ENCODE measurements at regions not wholly inside any gene's neighbourhood (a gene's known extent, or its start where the extent isn't known, plus 50 kb on each side); places are given as distances from the start of the nearest gene placed in this dataset.

DNA sequence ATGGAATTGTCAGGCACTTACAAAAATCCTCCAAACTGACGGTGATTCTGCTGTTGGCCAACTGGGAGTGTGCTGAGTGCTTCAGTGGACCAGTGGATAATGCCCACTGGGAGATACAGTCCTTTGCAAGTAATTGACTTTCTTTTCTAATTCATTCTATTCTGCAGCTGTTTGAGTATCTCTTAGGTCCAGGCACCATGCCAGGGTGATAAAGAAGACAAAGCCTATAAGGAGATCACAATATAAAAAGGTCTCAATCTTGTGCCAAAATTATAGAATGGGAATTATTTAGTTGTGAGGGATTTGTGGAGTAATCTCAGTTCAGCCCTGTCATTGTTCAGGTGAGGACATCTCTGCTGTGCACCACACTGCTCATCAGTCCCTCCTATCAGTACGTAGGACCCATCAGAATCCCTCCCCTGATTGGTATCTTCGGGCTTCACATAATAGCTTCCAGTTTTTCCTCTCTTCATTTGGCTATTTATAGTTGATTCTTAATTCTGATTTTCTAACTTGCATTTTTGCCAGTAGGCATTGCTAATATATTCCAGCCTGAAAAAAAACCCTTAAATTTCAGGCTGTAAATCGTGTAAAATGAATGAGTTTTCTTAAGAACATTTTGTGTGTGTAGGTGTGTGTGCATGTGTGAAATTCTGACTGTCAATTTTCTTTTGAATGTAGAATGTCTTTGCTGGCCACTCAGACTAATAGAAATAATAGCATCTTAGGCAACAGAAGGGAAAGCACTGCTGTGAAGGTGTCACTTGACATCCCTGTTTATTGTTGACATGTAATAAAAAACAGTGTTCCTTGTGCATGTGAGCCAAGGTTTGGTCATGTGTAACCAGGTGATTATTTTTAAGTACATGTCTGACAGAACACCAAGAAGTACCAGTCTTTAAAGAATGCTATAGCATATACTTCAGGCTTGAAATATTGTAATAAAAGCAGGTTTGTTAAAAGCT lies 457.6 kb upstream of the RGS6 start:
- DNase-seq: peak; percentile 67

GRCh38 chr14:71475916-71476315 lies 456.3 kb upstream of the RGS6 start:
- DNase-seq: peak; percentile 3

DNA sequence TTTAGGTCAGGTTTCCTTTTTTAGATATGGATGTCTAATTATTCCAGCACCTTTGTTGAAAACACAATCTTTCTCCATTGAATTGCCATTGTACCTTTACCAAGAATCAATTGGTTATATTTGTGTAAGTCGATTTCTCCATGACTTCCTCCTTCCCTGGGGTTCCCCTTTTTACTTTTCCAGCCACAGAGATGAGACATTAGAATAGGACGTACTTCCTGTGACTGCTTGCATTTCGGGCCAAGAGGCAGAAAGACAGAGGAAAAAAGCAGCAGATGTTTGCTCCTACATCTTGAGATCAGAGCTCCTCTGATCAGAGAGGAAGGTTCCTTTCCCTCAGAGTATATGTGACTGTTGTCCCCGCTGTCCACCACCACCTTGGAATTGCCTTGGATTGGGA lies 453.7 kb upstream of the RGS6 start:
- no peak for DNase-seq

GRCh38 chr14:71481021-71481654 lies 451.1 kb upstream of the RGS6 start:
- no peak for DNase-seq

DNA sequence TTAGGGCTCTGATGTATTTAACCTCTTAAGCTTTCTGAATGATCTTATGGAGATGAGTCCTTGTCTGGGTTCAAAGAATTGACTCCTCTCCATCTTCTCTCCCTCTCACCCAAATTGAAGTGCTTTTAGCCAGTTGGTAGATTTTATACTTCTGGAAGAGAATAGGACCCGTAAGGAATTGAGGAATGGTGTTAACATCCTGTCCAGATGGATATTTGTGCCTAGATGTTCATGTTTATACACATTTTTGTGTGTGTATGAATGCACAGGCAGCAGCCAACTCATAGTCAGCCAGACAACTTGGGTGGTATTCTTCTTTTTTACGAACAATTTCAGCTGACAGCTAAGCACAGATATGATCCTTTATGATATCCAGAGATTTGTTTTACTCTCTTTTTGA lies 449.6 kb upstream of the RGS6 start:
- DNase-seq: no peak

DNA sequence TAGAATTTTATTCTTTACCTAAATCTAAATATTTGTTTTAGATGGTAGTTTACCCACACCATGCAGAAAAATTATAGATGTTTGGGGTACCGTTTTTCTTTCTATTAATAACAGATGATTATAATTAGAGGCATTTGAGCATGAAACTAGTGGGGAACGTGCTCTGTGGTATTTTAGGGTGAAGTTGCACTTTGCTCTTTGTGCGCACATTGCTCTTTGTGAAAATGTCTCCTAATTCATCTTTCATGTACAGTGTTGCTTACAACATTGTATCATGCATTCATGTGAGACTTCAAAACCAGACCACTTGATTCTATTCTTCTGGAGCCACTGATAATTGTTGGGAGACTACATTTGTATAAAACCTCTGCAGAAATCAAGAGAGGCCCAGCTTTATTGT lies 449.1 kb upstream of the RGS6 start:
- no peak for DNase-seq

GRCh38 chr14:71485833-71486232 lies 446.4 kb upstream of the RGS6 start:
- DNase-seq: no peak

DNA sequence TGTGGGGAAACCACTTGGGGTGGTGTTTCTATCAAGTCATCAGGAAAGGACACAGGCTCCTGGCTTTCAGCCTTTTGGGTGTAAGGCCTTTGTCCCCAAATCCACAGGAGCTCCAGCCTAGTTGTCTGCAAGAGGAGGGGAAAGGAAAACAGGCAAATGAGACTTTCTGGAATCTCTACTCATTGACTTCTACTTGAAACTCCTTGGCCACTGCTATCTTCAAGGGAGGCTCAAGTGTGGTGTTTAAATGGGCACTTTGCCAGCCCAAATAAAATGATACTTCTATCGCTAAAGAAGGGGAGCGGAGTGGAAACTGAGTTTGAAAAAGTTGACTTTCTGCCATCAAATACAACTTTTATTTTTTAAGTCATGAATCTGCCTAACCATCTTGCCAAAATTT lies 445.9 kb upstream of the RGS6 start:
- no peak for DNase-seq

DNA sequence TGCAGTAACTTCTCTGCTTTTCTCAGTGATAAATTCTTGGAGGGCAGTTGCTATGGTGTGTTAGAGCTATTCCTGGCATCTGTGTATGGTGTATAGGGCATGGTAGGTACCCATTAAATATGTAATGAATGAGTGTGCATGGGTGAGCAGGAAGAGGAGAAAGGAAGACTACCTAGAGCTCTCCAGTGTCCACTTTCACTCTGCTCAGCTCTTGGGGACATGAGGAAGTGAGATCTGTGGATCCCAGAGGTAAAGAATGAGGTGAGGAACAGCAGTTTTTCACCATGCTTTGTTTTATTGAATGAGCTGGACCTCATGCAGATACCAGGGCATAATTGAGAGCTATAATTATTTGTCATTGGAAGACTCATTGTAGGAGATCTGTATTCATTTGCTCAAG lies 444.8 kb upstream of the RGS6 start:
- DNase-seq: no peak

- no peak for DNase-seq
Measured at GRCh38 chr14:71487941-71488340, 444.3 kb upstream of the RGS6 start.

- no peak for DNase-seq
Measured at GRCh38 chr14:71488703-71489191, 443.5 kb upstream of the RGS6 start.

DNA sequence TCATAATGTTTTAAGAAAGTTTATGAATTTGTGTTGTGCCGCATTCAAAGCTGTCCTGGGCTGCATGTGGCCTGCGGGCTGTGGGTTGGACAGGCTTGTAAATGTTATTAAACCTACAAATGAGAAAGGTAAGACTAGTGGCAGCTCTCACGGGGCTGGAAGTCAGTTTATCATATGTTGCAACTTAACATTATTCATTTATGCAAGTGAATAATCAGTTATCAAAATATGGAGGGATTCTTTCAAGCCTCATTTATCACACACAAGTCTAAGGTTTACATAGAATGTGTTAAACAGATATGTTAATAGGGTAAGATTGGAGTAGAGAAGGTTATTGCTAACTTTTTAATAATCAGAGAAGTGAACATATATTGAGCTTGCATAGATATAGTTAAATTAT lies 442.5 kb upstream of the RGS6 start:
- no peak for DNase-seq

GRCh38 chr14:71491931-71492330 lies 440.3 kb upstream of the RGS6 start:
- DNase-seq: no peak

- DNase-seq: no peak
Measured at GRCh38 chr14:71492346-71492745, 439.9 kb upstream of the RGS6 start.

DNA sequence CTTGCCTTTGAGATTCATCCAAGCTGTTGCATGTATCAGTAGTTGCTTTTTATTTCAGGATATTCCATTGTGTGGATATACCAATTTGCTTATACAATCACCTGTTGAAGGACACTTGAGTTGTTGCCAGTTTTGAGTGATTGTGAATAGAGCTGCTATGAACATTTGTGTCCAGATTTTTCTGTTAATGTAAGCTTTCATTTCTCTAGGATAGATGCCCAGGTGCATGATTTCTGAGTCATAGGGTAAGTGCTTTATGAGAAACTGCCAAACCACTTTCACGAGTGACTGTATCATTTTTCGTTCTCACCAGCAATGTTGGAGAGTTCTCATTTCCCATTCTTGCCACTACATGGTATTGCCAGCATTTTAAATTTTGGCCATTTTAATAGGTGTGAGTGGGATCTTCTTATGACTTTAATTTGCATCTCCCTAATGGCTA lies 434.6 kb upstream of the RGS6 start:
- peak; percentile 63 for DNase-seq

- DNase-seq: no peak
Measured at GRCh38 chr14:71498212-71498611, 434.0 kb upstream of the RGS6 start.

DNA sequence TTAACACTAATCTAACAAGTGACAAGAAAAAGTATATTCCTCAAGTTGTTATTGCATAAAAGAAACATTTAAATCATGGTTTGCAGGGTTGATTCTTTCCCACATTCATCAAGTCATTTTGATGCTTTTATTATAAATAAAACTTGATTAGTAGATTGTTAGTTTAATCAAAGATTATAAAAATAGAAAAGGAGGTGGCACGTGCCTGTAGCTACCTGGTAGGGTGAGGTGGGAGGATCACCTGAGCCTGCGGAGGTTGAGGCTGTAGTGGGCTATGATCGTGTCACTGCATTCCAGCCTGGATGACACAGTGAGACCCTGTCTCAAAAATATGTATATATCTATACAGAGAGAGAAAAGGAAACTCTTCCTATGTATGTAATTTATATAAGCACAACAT lies 433.2 kb upstream of the RGS6 start:
- no peak for DNase-seq

DNA sequence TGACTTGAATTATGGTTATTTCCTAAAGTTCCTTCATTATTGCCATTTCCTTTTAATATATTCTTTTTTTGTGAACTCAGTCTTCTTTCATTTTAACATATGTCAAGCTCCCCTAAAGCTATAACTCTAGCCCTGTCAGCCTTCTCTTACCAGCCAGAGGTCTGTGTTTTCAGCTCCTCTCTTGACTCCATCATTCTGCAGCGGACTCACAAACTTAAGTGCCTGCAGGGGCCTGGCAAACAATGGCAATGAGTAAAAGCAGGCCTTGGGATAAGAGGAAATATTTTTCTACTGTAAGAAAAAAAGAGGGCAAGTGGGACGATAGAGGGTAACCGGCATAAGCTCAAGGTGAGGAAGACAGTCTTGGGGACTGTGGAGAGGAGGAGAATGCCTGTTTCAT lies 424.5 kb upstream of the RGS6 start:
- DNase-seq: no peak

DNA sequence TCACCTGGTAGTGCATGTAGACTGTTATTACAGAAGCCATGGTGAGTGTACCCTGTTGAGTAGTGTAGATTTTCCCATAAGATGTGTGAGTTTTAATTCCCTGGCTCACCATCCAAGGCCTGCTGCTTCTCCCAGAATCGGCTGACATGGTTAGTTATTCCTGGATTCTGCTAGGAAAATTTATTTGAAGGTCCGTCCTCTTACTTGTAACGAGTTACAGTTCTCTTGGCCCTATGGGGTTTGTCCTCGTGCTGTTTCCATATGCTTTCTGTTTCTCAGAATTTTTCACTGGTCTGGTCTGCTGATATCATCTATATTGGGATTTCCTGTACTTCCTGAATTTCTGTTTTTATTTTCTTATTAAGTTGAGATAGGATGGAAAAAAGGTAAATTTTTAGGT lies 423.3 kb upstream of the RGS6 start:
- no peak for DNase-seq

DNA sequence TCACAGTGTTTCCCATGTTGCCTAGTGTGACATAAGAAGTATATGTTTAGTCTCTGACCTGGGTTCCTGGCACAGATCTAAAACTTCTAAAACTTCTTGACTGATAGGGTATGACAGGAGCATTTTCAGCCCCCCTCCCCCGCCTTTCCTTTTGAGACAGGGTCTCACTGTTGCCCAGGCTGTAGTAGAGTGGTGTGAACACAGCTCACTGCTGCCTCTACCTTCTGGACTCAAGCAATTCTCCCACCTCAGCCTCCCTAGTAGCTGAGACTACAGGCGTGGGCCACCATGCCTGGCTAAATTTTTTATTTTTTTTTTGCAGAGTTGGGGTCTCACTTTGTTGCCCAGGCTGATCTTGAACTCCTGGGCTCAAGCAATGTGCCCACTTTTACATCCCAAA lies 421.1 kb upstream of the RGS6 start:
- no peak for DNase-seq

DNA sequence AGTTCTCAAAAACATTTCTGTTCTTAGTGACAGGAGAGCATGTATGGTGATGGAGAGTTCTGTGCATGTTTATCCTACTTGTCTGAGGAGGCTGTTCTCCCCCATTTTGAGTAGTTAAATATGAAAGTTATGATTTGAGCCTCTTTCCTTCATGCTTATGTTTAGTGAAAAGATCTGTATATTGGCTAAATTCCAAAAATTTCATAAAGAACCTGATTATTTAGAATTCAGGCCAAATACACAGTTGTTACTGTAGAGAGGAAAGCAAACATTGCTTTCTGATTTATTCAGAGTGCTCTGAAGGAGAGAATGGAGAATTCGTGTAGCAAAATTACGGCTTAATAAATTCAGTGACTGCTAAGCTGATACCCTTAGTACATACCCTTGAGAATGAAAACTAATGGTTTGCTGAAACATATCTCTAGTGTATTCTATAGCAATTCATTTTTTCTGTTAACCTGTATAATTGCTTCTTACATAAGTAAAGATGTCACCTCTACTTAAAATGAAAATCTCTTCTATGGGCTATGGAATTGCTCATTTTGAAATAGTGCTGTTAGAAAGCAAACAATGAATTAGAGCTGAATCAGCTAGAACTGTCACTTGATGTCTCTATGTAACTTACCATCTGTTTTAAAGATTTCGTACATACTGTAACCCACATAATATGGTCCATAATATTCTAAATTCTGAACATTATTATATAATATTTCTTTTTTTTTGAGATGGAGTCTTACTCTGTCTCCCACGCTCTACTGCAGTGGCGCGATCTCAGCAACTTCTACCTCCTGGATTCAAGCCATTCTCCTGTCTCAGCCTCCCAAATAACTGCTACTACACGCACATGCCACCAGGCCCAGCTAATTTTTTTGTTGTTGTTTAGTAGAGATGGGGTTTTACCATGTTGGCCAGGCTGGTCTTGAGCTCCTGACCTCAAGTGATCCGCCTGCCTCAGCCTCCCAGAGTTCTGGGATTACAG lies 417.0 kb upstream of the RGS6 start:
- no peak for DNase-seq

GRCh38 chr14:71521238-71522135 lies 410.7 kb upstream of the RGS6 start:
- DNase-seq: no peak
